GM06990 (cell line): ENCODE measurements at regions not wholly inside any gene's neighbourhood (a gene's known extent, or its start where the extent isn't known, plus 50 kb on each side); places are given as distances from the start of the nearest gene placed in this dataset.

Source experiments
- DNase-seq: peaks from one replicate; pipeline ENCODE4 v3.0.0-alpha.2; 2011; ENCODE audit not compliant: insufficient read length; ENCODE audit errors: extremely low read depth
- H3K27me3 ChIP-seq: replicated peaks from 2 replicates; pipeline ENCODE4 v1.6.0; 2011; ENCODE audit warnings: low read length; ENCODE audit not compliant: control insufficient read depth, insufficient read depth
- H3K36me3 ChIP-seq: 2 replicates; pipeline ENCODE4 v1.5.1; 2011; ENCODE audit warnings: low read length; ENCODE audit not compliant: control insufficient read depth, insufficient read depth
- H3K4me3 ChIP-seq: replicated peaks from 2 replicates; pipeline ENCODE4 v1.5.1; 2011; ENCODE audit warnings: low read depth, mild to moderate bottlenecking, control low read depth, low read length
- TF ChIP-seq, protein P1 (sequence below): IDR thresholded peaks from 2 replicates; pipeline ENCODE4 v1.5.1; 2011; ENCODE audit warnings: low read length, control low read depth, mild to moderate bottlenecking, inconsistent platforms; ENCODE audit not compliant: insufficient read depth, poor library complexity, severe bottlenecking

DNA sequence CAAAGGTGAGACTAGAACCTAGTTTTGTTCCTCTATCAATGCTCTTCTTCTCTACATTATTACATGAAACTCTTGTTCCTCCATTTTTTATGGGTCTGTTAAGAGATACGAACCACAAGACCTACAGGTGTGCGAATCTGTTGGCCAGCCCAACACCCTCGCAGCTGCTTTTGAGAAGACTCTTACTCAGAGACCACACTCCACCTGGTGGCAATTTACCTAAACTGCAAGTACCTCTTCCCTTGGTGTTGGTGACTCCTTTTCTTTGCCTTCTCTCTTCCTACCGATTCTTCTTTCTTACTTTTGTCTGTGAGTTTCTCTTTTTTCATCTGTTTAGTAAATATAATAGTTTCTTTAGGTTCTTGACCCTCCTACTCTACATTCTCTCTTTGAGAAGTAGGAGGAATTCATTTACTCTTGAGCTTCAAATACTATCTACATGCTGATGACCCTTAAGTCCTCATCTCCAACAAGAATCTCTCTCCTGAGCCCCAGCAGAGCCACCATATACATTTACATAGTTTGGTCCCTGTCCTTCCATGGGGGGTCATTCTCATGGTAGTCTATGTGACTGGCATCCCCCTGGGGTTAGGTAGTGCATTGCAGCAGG lies 81.8 kb upstream of the GAREM1 start:
- Histone ChIP-seq H3K36me3 (no peaks in the 10 kb centered on the region), H3K4me3 (no peak overlapping the region), H3K27me3 (no peaks in the 10 kb centered on the region)
- TF ChIP-seq, protein P1, sequence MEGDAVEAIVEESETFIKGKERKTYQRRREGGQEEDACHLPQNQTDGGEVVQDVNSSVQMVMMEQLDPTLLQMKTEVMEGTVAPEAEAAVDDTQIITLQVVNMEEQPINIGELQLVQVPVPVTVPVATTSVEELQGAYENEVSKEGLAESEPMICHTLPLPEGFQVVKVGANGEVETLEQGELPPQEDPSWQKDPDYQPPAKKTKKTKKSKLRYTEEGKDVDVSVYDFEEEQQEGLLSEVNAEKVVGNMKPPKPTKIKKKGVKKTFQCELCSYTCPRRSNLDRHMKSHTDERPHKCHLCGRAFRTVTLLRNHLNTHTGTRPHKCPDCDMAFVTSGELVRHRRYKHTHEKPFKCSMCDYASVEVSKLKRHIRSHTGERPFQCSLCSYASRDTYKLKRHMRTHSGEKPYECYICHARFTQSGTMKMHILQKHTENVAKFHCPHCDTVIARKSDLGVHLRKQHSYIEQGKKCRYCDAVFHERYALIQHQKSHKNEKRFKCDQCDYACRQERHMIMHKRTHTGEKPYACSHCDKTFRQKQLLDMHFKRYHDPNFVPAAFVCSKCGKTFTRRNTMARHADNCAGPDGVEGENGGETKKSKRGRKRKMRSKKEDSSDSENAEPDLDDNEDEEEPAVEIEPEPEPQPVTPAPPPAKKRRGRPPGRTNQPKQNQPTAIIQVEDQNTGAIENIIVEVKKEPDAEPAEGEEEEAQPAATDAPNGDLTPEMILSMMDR = peak; percentile 70
- peak; percentile 8 for DNase-seq

DNA sequence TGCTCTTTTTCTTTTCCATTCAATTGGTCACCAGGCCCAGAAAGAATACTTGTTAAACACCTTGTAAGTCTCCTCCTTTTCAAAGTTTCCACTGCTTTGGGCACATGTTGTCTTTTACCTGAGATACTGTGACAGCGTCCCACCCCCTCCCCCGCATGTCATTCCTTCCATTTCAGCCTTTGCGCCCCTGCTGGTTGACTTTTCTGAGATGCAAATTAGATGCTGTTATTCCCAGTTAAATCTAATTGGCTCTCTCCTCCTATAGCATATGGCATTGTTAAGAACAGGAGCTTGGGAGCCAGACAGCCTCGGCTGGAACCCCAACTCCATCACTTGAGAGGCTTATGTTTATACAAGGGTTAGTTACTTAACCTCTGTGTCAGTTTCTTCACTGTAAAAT lies 80.3 kb upstream of the GAREM1 start:
- Histone ChIP-seq H3K27me3 (no peaks in the 10 kb centered on the region), H3K4me3 (no peak overlapping the region), H3K36me3 (no peaks in the 10 kb centered on the region)
- TF ChIP-seq, protein P1 = no peak
- no peak for DNase-seq

DNA sequence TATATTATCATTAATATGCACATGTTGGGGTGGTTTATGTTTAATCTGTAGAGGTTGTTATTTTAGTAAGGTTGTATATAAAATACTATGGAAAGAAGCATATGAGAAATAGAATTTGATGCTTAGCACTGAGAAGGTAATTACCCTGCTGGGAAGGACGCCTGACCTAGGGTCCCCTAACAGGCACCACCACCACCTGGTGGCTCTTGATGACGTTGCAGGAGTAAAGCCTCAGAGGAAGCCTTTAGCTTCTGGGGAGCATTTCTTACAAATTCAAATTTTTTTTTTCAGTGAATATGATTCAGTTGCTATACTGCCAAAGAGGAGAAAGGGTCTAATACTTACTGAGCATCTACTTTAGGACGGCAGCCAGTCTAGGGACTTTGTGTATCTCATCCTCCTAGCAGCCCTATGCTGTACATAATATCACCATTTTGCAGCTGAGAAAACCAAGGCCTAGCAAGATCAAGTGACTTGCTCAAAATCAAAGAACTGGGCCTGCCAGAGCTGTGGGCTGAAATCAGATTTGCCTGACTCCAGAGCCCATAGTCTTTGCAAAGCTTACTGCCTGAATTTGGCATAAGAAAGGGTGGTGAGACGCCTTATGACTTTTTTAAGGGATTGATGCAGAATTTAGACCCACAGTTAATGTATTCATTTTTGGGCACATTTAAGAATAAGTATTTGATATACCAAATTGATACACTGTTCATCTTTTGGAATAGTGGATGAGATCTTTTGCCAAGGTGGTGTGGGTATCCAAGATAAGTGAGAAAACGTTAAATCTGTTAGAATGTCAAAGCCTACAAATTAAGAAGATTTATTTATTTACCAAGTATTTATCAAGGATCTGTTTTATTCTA lies 78.8 kb upstream of the GAREM1 start:
- no peak overlapping the region for H3K4me3 ChIP-seq
- DNase-seq = no peak
- H3K27me3 ChIP-seq = no peaks in the 10 kb centered on the region
- no peaks in the 10 kb centered on the region for H3K36me3 ChIP-seq
- TF ChIP-seq, protein P1 = peak; percentile 69

DNA sequence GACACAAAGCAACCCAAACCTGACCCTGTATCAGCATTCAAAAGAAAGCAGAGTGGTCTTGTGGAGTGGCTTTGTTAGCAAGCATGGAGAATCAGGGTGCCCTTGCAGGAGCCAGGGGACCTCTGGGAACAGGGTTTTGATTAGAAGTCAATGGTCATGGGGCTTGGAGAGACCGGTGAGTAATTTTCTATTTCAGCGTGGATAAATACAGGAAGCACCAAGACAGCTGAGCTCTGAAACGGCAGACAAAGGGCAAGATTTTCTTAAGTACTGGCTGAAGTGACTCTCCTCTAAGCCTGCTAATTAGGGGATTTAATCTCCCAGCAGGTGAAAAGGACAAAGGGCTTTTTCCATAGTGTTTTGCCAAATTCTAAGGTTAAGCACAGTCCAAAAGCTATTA lies 78.0 kb upstream of the GAREM1 start:
- Histone ChIP-seq H3K36me3 (no peaks in the 10 kb centered on the region), H3K27me3 (no peaks in the 10 kb centered on the region), H3K4me3 (no peak overlapping the region)
- no peak for DNase-seq
- TF ChIP-seq, protein P1 = no peak

DNA sequence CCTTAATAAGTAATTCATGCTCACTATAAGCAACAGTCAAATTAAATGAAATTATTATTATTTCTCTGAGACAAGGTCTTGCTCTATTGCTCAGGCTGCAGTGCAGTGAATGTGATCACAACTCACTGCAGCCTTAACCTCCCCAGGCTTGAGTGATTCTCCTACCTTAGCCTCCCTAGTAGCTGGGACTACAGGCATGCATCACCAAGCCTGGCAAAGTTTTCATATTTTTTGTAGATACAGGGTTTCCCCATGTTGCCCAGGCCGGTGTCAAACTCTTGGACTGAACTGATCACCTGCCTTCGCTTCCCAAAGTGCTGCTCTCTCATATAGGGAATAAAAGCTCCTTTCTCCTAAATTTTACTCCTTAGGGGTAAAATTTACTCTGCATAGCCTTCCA lies 74.9 kb upstream of the GAREM1 start:
- TF ChIP-seq, protein P1 = no peak
- no peak for DNase-seq

More for the DNA sequence above, 74.9 kb upstream of the GAREM1 start:
- H3K27me3 ChIP-seq = no peaks in the 10 kb centered on the region
- no peaks in the 10 kb centered on the region for H3K36me3 ChIP-seq
- H3K4me3 ChIP-seq = no peak overlapping the region
